Subcutaneous abdominal adipose tissue (tissue), 5 donors: ENCODE measurements at regions not wholly inside any gene's neighbourhood (a gene's known extent, or its start where the extent isn't known, plus 50 kb on each side); places are given as distances from the start of the nearest gene placed in this dataset.
"Not testable (repeated sequence)": the region's sequence is repeated elsewhere in the genome, so short reads cannot be mapped to it uniquely, and the experiment has no call there.

ENCODE experiments used
- H3K27ac ChIP-seq: one replicate; pipeline ENCODE4 v1.7.0; 2013; ENCODE audit warnings: low read depth, mild to moderate bottlenecking, inconsistent platforms, low read length, moderate library complexity
- H3K27me3 ChIP-seq, 5 donors: one replicate each; pipeline ENCODE4 v1.7.0; 2013; ENCODE audit warnings: low read length in 5 of 5, inconsistent platforms in 1 of 5; ENCODE audit not compliant: control insufficient read depth in 5 of 5, insufficient read depth in 4 of 5
- H3K36me3 ChIP-seq, 5 donors: one replicate each; pipeline ENCODE4 v1.7.0; 2013; ENCODE audit warnings: low read length in 5 of 5; ENCODE audit not compliant: control insufficient read depth in 5 of 5, insufficient read depth in 5 of 5
- H3K4me1 ChIP-seq, 5 donors: one replicate each; pipeline ENCODE4 v1.7.0; 2013; ENCODE audit warnings: low read length in 5 of 5, mild to moderate bottlenecking in 3 of 5, moderate library complexity in 1 of 5; ENCODE audit not compliant: control insufficient read depth in 5 of 5, insufficient read depth in 5 of 5
- H3K4me3 ChIP-seq, 5 donors: one replicate each; pipeline ENCODE4 v1.7.0; 2013; ENCODE audit warnings: low read length in 5 of 5, low read depth in 1 of 5
- H3K9ac ChIP-seq, 5 donors: one replicate each; pipeline ENCODE4 v1.7.0; 2013; ENCODE audit warnings: low read length in 5 of 5, mild to moderate bottlenecking in 4 of 5, moderate library complexity in 3 of 5
- H3K9me3 ChIP-seq, 5 donors: one replicate each; pipeline ENCODE4 v1.7.0; 2013; ENCODE audit warnings: low read length in 5 of 5; ENCODE audit not compliant: control insufficient read depth in 5 of 5
- donor health status: healthy.
- donor health status: healthy.
- donor health status: healthy.
- donor health status: healthy.
- donor health status: healthy.

GRCh38 chr20:30811885-30812671 lies 445.4 kb upstream of the DEFB115 start:
- Histone ChIP-seq H3K4me1 (peaks cover 0 to 3% (median 0%) of the 10 kb centered on the region in 5 donors), H3K27me3 (peaks cover 0 to 12% (median 0%) of the 10 kb centered on the region in 5 donors), H3K27ac (no peak overlapping the region), H3K9me3 (peaks cover 0 to 33% (median 15%) of the 10 kb centered on the region in 5 donors), H3K4me3 (peak overlapping the region in 3 of 5 donors; percentile 0 to 40 (median 31)), H3K9ac (no peak overlapping the region), H3K36me3 (no peaks in the 10 kb centered on the region)

DNA sequence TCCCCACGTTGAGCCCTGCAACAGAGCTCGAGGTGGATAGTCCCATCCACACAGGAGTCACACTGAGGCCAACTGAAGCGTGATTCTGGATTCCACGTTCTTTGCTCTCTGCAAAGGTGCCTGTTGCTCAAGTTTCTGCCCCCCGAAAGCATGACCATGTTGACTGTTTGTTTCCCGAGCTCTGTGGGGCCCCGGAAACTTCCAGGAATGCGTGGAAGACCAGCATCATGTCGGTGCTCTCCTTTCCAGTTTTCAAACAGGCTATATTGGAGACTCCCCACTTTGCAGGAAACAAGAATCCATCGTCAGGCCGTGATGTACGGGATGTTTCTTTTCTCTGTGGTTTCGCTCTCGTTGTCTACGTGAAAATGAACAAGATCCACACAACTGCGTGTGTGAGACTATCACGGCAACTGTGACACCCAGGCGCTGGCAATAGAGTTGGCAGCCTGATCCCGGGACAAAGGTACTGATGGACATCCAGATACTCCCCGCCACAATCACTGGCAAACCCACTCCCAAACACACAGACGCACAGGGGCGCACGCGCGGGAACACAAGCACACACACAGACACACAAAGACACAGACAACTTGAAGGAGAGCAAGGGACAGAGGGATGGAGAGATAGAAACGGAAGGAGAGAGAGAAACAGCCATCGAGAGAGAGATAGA lies 444.6 kb upstream of the DEFB115 start:
- Histone ChIP-seq H3K27ac (no peak overlapping the region), H3K4me3 (no peak overlapping the region), H3K9ac (no peak overlapping the region), H3K36me3 (no peaks in the 10 kb centered on the region), H3K27me3 (peaks cover 0 to 12% (median 0%) of the 10 kb centered on the region in 5 donors), H3K4me1 (peaks cover 0 to 3% (median 0%) of the 10 kb centered on the region in 5 donors), H3K9me3 (peaks cover 0 to 33% (median 15%) of the 10 kb centered on the region in 5 donors)

- H3K36me3 ChIP-seq, H3K9ac ChIP-seq, H3K27ac ChIP-seq, H3K4me3 ChIP-seq, H3K4me1 ChIP-seq: not testable (repeated sequence)
- Histone ChIP-seq H3K9me3 (peaks cover 0 to 34% (median 15%) of the 10 kb centered on the region in 5 donors), H3K27me3 (peaks cover 0 to 12% (median 0%) of the 10 kb centered on the region in 5 donors)
Observed at GRCh38 chr20:30813412-30814311, 443.8 kb upstream of the DEFB115 start.

GRCh38 chr20:30814312-30814639 lies 443.2 kb upstream of the DEFB115 start:
- not testable (repeated sequence) for H3K4me1 ChIP-seq, H3K27ac ChIP-seq

DNA sequence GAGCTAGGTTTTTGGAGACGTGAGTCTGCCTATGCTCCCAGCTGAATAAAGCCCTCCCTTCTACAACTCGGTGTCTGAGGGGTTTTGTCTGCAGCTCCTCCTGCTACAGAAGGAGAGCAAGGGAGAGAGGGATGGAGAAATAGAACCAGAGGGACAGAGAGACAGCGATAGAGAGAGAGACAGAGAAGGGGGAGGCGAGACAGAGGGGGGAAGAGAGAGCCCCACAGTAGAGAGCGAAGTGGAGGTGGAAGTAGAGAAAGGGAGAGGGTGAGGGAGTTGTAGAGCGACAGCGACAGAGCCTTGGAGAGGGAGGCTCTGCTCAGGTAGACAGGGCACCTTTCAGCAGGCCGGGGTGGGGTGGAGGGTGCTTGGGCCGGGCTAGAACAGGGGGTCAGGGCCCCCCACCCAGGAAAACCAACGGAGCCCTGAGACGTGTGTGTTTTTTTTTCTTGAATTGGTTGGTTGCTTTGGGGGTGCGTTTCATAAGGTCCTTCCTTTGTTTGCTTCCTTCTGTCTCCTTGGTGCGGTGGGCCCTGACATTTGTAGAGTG lies 442.4 kb upstream of the DEFB115 start:
- H3K9ac ChIP-seq, H3K4me3 ChIP-seq, H3K4me1 ChIP-seq, H3K36me3 ChIP-seq, H3K27ac ChIP-seq: not testable (repeated sequence)
- H3K9me3 ChIP-seq: peaks cover 2 to 40% (median 15%) of the 10 kb centered on the region in 5 donors
- peaks cover 0 to 12% (median 0%) of the 10 kb centered on the region in 5 donors for H3K27me3 ChIP-seq

More at GRCh38 chr20:30814312-30814639, 443.2 kb upstream of the DEFB115 start:
- not testable (repeated sequence) for H3K9ac ChIP-seq, H3K36me3 ChIP-seq, H3K4me3 ChIP-seq
- Histone ChIP-seq H3K9me3 (peaks cover 0 to 36% (median 15%) of the 10 kb centered on the region in 5 donors), H3K27me3 (peaks cover 0 to 12% (median 0%) of the 10 kb centered on the region in 5 donors)

- Histone ChIP-seq H3K9ac (no peak overlapping the region), H3K4me1 (peaks cover 0 to 3% (median 0%) of the 10 kb centered on the region in 5 donors), H3K9me3 (peaks cover 2 to 40% (median 15%) of the 10 kb centered on the region in 5 donors), H3K27ac (no peak overlapping the region), H3K4me3 (no peak overlapping the region), H3K27me3 (peaks cover 0 to 12% (median 0%) of the 10 kb centered on the region in 5 donors), H3K36me3 (no peaks in the 10 kb centered on the region)
Observed at GRCh38 chr20:30815577-30816181, 441.8 kb upstream of the DEFB115 start.

DNA sequence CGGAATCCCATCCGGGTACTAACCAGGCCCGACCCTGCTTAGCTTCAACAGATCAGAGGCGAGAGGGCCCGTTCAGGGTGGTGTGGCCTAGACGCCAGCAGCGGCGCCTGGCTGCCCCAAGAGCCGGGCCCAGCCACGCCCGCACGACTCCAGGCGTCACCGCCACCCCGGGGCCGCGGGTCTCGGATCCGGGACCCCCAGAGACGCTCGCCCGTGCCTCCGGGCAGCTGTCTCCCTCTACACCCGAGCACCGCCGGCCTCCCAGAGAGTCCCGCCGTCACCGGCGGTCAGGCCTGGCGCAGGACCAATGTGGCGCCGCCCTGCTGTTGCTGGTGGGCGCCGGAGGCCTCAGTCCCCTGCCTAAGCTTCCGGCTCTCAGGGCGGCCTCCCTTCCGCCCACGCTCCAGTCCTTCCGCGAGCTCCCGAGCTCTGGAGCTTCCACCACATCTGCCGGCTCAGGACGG lies 441.2 kb upstream of the DEFB115 start:
- no peak overlapping the region for H3K27ac ChIP-seq
- peaks cover 0 to 3% (median 0%) of the 10 kb centered on the region in 5 donors for H3K4me1 ChIP-seq
- H3K9ac ChIP-seq: no peak overlapping the region
- peak overlapping the region in 1 of 5 donors; percentile 18 for H3K4me3 ChIP-seq
- peaks cover 2 to 40% (median 15%) of the 10 kb centered on the region in 5 donors for H3K9me3 ChIP-seq
- H3K27me3 ChIP-seq: peaks cover 0 to 12% (median 0%) of the 10 kb centered on the region in 5 donors
- H3K36me3 ChIP-seq: no peaks in the 10 kb centered on the region

DNA sequence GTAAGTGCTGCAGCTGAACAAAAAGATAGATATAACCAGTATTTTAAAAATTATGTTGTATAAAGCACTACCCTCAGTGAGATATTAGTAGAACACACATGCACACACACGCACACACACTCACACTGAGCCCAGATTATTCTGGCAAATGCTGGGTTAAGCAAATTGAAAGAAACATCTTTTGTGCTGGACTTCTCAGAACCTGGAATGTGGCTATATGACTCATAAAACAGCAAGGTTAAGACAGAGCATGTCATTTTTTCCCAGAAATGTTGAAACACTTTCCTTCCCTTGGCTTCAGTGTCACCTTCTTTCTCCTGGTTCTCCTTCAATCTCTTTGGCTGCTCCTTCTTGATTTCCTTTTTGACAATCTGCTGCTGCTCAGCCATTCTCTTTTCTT lies 435.8 kb upstream of the DEFB115 start:
- not testable (repeated sequence) for H3K4me3 ChIP-seq, H3K27ac ChIP-seq, H3K9ac ChIP-seq, H3K36me3 ChIP-seq, H3K27me3 ChIP-seq, H3K4me1 ChIP-seq
- peaks cover 0 to 13% (median 2%) of the 10 kb centered on the region in 5 donors for H3K9me3 ChIP-seq

GRCh38 chr20:30824666-30825065 lies 432.8 kb upstream of the DEFB115 start:
- not testable (repeated sequence) for H3K4me3 ChIP-seq, H3K27ac ChIP-seq

More at GRCh38 chr20:30824666-30825065, 432.8 kb upstream of the DEFB115 start:
- not testable (repeated sequence) for H3K27me3 ChIP-seq, H3K4me1 ChIP-seq, H3K36me3 ChIP-seq, H3K9ac ChIP-seq
- H3K9me3 ChIP-seq: peaks cover 0 to 16% (median 2%) of the 10 kb centered on the region in 5 donors
